Activated T-helper 9 cell treated with anti-CD3 and anti-CD28 coated beads, Interleukin-2, amount 50 U/mL, for 16 hours (primary cell): ENCODE measurements at regions not wholly inside any gene's neighbourhood (a gene's known extent, or its start where the extent isn't known, plus 50 kb on each side); places are given as distances from the start of the nearest gene placed in this dataset.
"Not testable (repeated sequence)": the region's sequence is repeated elsewhere in the genome, so short reads cannot be mapped to it uniquely, and the experiment has no call there.

ENCODE experiments used
- DNase-seq: peaks from one replicate; pipeline ENCODE4 v3.0.0-alpha.2; 2020; ENCODE audit warnings: low read depth

DNA sequence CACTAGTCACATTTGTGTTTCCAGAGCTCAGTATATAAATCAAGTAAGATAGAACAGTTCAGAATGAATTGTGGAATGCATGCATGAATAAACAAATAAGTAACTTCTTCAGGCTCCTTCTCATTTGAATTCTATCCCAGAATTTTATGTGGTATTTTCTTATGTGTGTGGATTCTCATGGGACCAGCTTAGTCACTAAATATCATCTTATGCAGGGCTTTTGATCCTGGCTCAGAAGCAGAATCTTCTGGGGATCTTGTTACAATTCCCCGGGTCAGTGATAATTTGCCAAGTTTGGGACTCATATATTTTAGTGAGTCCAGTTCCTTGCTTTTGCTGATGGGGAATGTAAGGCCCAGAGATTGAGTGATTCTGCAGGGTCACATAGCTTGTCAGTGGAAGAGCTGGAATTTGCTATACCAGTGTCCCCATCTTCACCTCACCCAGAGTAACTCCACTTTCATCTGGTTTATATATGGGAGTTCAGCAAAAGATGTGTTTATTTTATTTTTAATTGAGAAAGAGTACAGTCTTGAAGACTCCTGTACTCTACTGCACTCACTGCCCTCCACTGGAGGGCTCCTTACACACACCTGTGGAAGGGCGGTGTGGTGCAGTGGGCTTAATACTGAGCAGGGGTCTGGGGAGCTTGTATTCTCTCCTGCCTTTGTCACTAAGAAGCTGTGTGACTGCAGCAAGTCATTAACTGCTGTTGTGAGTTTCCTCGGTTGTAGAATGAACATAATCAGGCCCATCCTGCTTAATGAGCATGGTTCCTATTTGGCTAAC is 198.2 kb upstream of the CXorf66 start:
- no peak for DNase-seq

DNA sequence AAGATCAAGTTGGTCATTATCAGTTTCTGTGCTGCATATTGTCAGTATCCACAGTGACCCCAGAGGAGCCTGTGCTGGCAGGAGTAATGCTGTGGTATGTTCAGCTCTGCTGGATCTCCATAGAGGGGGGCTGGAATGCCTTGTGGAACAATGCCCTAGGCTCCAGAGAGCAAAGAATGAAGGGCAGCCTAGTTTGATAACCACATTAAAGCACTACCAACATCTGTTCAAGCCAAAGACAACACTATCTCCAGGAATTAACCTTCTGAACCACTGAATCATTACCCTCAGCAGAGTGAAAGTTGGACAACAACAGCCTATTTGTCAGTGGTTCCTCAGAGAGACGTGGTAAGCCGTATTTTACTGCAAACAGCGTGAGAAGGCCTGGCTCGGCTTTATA is 192.3 kb upstream of the CXorf66 start:
- no peak for DNase-seq

DNA sequence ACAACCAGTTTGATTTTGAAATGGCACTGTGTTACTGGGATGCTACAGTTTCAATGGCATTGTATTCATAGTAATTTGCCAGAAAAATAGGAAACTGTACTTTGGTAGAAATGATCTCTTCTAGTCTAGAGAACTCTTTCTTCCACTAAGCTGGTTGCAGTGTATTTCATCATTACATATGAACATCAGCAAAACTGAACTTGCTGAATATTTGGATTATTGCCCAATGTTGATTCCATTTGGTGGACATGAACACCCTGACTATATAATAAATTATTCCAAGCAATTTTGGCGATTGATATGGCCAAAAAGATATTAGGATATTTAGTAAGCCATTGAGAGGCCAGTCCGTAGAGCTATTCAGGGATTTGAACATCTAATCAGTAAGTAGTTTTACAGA is 191.8 kb upstream of the CXorf66 start:
- DNase-seq: no peak

DNA sequence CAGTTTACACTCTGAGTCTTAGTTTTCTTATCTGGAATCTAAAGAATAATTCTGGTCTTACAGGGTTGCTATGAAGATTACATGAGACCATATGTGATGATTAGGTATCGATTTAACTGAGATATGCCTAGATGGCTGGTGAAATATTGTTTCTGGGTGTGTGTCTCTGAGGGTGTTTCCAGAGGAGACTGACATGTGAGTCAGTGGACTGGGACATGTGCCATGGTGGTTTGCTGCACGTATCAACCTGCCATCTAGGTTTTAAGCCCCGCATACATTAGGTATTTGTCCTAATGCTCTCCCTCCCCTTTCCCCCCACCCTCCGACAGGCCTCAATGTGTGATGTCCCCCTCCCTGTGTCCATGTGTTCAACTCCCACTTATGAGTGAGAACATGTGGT is 186.0 kb upstream of the CXorf66 start:
- no peak for DNase-seq

- no peak for DNase-seq
These were observed 184.4 kb upstream of the CXorf66 start for GRCh38 chrX:140149761-140150160.

DNA sequence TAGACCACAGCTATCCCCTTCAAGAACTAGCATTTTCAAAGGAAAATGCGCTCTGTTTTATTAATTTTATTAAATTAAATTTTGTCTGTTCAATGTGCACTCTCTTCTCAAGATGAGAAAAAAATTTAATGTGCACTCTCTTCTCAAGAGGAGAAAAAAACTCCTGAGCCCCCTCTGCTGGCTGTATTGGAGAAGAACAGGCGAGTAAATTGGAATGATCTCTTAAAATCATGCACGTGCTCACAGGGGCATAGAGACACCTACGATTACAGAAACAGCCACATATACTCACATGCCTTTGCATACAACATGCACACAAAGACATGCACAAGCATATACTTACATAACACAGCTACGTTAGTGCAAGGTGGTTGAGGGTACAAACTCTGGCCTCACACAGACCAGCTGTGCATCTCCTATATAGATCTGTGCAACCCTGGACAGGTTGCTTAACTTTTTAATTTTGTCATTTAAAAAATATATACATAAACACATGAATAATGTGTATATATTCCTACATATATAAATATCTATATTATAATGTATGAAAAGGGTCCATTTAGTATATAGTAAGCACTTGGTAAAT is 176.2 kb upstream of the CXorf66 start:
- DNase-seq: no peak

DNA sequence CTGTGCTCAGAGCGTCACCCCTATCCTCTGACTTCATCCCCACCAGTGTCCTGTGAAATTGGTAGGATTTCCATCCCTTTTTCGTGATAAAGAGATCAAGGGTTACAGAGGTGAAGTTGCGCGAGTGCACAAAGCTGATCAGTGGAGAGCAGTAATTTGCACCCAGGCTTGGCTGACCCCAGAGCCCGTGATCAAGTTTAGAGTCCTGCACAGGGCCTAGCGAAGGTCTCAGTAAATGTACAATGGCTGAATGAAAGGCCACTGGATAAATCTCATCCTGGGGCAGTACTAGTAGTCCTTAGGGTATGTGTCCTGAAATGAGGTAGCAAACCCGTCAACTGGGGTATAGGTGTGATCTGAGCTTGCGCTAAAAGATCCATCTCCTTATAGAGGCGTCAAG is 173.2 kb upstream of the CXorf66 start:
- not testable (repeated sequence) for DNase-seq

DNA sequence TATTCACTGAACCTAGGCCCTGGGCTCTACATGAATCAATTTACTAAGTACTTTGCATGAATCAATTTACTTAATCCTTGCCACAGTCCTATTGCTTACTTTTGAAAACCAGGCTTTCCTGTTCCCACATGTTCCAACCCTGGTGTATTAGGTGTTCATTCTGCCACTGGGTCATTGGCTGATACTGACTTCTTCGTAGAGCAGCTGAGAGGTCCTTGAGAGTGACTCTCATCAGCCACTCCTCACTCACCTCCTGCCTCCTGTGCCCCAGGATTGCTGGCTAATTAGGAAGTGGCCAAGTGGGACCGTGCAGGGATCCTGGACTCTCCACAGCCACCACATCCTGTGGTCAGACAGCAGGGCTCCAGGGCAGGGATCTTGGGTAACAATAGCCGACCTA is 172.7 kb upstream of the CXorf66 start:
- DNase-seq: not testable (repeated sequence)

DNA sequence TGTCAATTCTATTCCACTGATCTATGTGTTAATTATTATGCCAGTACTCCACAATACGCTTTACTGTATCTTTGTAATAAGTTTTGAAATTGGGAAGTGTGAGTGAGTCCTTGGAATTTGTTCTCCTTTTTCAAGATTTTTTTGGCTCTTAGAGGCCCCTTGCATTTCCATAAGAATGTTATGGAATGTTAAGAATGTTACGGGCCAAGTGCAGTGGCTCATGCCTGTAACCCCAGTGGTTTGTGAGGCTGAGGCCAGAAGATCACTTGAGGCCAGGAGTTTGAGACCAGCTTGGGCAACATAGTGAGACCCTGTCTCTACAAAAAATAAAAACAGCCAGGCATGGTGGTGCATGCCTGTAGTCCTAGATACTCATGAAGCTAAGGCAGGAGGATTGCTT is 167.6 kb upstream of the CXorf66 start:
- DNase-seq: no peak

- DNase-seq: no peak
These were observed 158.1 kb upstream of the CXorf66 start for GRCh38 chrX:140123446-140123845.

DNA sequence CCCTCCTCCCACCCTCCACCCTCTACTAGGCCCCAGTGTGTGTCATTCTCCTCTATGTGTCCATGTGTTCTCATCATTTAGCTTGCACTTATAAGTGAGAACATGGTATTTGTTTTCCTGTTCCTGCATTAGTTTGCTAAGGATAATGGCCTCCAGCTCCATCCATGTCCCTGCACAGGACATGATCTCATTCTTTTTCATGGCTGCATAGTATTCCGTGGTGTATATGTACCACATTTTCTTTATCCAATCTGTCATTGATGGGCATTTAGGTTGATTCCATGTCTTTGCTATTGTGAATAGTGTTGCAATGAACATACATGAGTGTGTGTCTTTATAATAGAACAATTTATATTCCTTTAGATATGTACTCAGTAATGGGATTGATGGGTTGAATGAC is 148.7 kb upstream of the CXorf66 start:
- not testable (repeated sequence) for DNase-seq

DNA sequence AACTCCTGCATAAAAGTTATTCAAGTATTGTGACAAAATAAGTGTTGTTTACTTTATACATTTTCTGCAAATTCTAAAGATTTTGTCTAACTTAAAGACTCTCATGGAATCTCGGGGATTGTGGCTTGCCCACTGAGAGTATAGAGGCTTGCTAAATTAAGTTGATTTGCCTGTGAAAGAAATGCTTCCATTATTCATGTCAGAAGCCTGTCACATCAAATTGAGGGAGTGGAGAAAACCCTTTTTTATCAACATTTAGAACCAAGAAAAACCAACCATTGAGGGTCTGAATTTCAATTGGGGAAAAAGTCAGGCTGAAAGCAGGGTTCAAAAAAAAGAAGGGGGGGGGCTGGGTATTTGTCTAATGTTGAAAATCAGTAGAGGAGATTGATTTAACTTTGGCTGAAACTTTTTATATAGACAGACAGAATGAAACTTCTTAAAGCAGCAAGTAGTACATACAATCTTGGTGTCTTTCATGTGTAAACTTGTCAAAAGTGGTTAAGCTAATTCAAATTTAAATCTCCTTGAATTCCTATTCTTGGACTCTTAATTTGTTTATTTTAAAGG is 144.8 kb upstream of the CXorf66 start:
- DNase-seq: no peak

DNA sequence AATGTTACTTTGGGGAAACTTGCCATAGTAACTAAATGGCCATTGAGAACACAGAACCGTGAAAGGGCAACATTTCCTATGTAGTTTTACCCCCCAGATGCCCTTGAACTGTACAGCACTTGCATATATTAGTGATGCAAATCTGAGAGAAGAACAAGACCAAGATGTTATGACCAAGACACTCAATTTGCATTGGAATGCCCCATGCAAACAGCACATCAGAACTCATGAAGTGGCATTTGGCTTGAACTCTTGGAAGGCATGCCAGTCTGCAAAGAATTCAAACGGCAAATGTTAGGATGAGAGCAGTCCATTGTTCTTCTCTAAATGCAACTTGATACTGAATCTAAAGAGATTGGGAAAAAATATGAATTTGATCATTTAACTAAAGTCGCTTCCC is 139.4 kb upstream of the CXorf66 start:
- DNase-seq: no peak

DNA sequence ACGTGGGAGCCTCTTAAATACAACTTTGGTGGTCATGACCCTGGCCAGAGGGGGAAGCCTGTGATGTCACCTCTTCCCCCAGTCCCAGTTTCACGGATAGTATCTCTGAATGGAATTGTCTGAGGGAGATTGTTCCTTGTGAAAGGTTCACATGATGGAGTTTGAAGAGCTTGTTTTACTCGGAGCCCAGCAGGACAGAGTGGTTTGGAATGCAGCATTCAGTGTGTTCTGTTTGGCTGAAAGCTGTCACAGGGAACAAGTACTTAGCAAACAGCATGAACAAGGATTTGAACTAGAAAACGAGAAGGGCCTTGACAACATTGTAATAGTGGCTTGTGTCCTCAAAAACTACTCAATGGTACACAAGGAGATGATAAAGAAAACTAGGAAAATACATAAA is 133.9 kb upstream of the CXorf66 start:
- no peak for DNase-seq

DNA sequence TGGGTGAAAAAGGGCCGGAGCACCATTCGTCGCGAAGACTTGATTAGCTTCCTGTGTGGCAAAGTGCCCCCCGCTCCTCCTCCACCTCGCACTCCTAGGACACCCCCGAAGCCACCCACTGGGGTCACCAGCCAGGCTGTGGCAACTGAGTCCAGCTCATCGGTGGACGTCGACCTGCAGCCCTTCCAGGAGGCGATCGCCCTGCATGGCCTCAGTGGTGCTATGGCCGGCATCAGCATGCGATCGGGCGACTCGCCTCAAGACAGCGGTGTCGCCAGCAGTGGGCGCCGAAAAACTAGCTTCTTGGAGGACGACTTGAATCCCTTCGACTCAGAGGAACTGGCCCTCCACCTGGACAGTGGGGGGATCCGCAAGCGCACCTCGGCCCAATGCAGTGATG is 126.8 kb upstream of the CXorf66 start:
- DNase-seq: no peak

- DNase-seq: peak; percentile 1
These were observed 126.0 kb upstream of the CXorf66 start for GRCh38 chrX:140091125-140091886.

DNA sequence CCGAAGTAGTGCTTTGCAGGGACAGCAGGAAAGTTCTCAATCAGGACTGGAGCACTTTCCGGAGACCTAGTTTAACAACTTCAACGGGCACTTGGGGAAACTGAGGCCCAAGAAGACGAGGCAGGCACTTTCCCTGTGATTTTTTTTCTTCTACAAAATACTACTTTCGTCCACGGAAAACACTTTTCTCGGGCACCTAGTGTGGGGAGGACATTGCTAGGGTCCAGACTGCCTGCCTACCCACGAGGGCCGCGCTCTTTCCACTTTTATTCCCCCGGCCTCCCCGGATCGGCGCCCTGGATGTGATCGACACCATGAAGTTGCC is 125.4 kb upstream of the CXorf66 start:
- DNase-seq: no peak

- DNase-seq: no peak
These were observed 123.1 kb upstream of the CXorf66 start for GRCh38 chrX:140088438-140088837.

DNA sequence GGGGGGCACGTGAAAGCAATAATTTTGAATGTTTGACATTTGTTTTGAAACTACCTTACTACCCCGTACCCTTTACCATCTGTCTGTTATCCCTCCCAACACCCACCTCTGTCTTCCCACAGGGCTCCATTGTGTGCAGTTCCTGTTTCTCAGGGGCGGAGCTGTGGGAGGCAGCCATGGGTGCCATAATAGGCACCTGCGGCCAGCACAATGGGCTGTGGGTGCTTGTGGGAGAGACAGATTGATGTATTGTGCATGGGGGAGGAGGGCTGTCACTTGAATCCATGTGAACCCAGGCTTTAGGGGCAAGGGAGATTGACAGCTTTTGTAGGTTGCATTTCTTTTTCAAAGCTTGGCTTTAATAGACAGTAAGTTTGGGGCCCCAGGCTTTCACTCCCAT is 122.6 kb upstream of the CXorf66 start:
- no peak for DNase-seq

DNA sequence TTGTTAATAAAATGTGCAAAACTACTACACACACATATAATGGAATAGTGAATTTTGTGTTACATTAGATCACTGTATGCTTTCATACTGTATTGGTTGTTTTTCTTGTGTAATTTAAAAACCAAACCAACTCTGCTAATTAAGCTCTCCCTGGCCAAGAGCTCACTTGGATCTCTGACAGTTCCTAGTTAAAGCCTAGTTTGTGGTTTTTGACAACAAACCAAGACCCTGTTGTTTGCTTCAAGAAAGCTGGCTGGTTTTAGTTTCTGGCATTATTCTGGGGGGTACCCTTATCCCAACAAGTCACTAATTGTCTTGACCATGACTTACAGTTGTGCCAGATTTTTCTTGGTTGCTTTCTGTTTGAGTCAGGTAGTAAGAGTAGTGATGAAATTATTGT is 121.4 kb upstream of the CXorf66 start:
- no peak for DNase-seq

GRCh38 chrX:140074851-140075250 is 109.5 kb upstream of the CXorf66 start:
- not testable (repeated sequence) for DNase-seq

GRCh38 chrX:140071037-140071436 is 105.7 kb upstream of the CXorf66 start:
- DNase-seq: no peak
